Astrocyte of the hippocampus (primary cell): ENCODE measurements at regions not wholly inside any gene's neighbourhood (a gene's known extent, or its start where the extent isn't known, plus 50 kb on each side); places are given as distances from the start of the nearest gene placed in this dataset.

Experiments used
- DNase-seq: peaks from one replicate; pipeline ENCODE4 v3.0.0; 2011; ENCODE audit warnings: low read depth, low spot score

- no peak for DNase-seq
These were observed 136.1 kb upstream of the SNX19 start for GRCh38 chr11:131052367-131052766.

- DNase-seq, result no peak
These were observed 139.8 kb upstream of the SNX19 start for GRCh38 chr11:131056036-131056435.

GRCh38 chr11:131063638-131064037, 147.4 kb upstream of the SNX19 start:
- DNase-seq, result no peak

- peak; percentile 87 for DNase-seq
These were observed 148.2 kb upstream of the SNX19 start for GRCh38 chr11:131064373-131064991.

GRCh38 chr11:131065435-131066413, 149.4 kb upstream of the SNX19 start:
- no peak for DNase-seq

- no peak for DNase-seq
These were observed 150.3 kb upstream of the SNX19 start for GRCh38 chr11:131066551-131066950.

GRCh38 chr11:131070365-131070764, 154.1 kb upstream of the SNX19 start:
- DNase-seq, result no peak

GRCh38 chr11:131073167-131073566, 156.9 kb upstream of the SNX19 start:
- no peak for DNase-seq

- no peak for DNase-seq
These were observed 158.3 kb upstream of the SNX19 start for GRCh38 chr11:131074573-131074972.

GRCh38 chr11:131077340-131077739, 161.1 kb upstream of the SNX19 start:
- DNase-seq, result no peak

- DNase-seq, result no peak
These were observed 162.8 kb upstream of the SNX19 start for GRCh38 chr11:131079036-131079435.

- no peak for DNase-seq
These were observed 173.5 kb upstream of the SNX19 start for GRCh38 chr11:131089727-131090245.

GRCh38 chr11:131092469-131092868, 176.2 kb upstream of the SNX19 start:
- DNase-seq, result no peak

- no peak for DNase-seq
These were observed 178.5 kb upstream of the SNX19 start for GRCh38 chr11:131094827-131095226.

- no peak for DNase-seq
These were observed 179.4 kb upstream of the SNX19 start for GRCh38 chr11:131095511-131096185.

- DNase-seq, result peak; percentile 8
These were observed 182.7 kb upstream of the SNX19 start for GRCh38 chr11:131099013-131099412.

GRCh38 chr11:131099746-131100145, 183.5 kb upstream of the SNX19 start:
- DNase-seq, result peak; percentile 32

- no peak for DNase-seq
These were observed 192.5 kb upstream of the SNX19 start for GRCh38 chr11:131108760-131109159.

GRCh38 chr11:131109257-131109656, 193.0 kb upstream of the SNX19 start:
- no peak for DNase-seq

GRCh38 chr11:131109790-131110189, 193.5 kb upstream of the SNX19 start:
- no peak for DNase-seq

GRCh38 chr11:131111775-131112174, 195.5 kb upstream of the SNX19 start:
- no peak for DNase-seq

- peak; percentile 28 for DNase-seq
These were observed 202.0 kb upstream of the SNX19 start for GRCh38 chr11:131118247-131118646.
